ENCODE measurements at regions not wholly inside any gene's neighbourhood (a gene's known extent, or its start where the extent isn't known, plus 50 kb on each side); places are given as distances from the start of the nearest gene placed in this dataset.

- Histone ChIP-seq H4K20me1 (ENCODE audit: insufficient read depth, low read length, poor library complexity, severe bottlenecking) (no peaks in the 10 kb centered on the region), H3K4me1 (ENCODE audit: insufficient read depth, low read length, poor library complexity, severe bottlenecking) (no peaks in the 10 kb centered on the region), H3K4me2 (ENCODE audit: low read depth, low read length, poor library complexity, severe bottlenecking) (no peak overlapping the region), H3K36me3 (ENCODE audit: insufficient read depth, low read length) (no peaks in the 10 kb centered on the region), H3K9me3 (ENCODE audit: insufficient read depth, low read depth, low read length) (no peaks in the 10 kb centered on the region), H3F3A (ENCODE audit: low read depth) (no peaks in the 10 kb centered on the region), H3K79me2 (ENCODE audit: insufficient read depth, low read length) (no peaks in the 10 kb centered on the region), H2AFZ (ENCODE audit: low read length) (no peak overlapping the region), H3K4me3 (ENCODE audit: low read length, poor library complexity, severe bottlenecking) (no peak overlapping the region), H3K27me3 (ENCODE audit: insufficient read depth, low read length, poor library complexity, severe bottlenecking) (no peaks in the 10 kb centered on the region), H3K9me2 (replicated peaks; ENCODE audit: low read depth, low read length) (no peaks in the 10 kb centered on the region), H3K9ac (ENCODE audit: low read depth, low read length, poor library complexity, severe bottlenecking) (no peak overlapping the region)
- no peak for TF ChIP-seq EZH2phosphoT487 (IDR thresholded peaks at IDR 0.05; ENCODE audit: borderline replicate concordance)
- no peak for TF ChIP-seq CTCF (conservative IDR thresholded peaks at IDR 0.05; ENCODE audit: low read length)
Measured at GRCh38 chr1:29688471-29689365, 452.4 kb downstream of the PTPRU start.

- H3K9me2 ChIP-seq (replicated peaks; ENCODE audit: low read depth, low read length) = no peaks in the 10 kb centered on the region
- H3K27me3 ChIP-seq (ENCODE audit: insufficient read depth, low read length, poor library complexity, severe bottlenecking) = no peaks in the 10 kb centered on the region
- H3K4me3 ChIP-seq (ENCODE audit: low read length, poor library complexity, severe bottlenecking) = no peak overlapping the region
- no peaks in the 10 kb centered on the region for H3K4me1 ChIP-seq (ENCODE audit: insufficient read depth, low read length, poor library complexity, severe bottlenecking)
- TF ChIP-seq EZH2phosphoT487 (IDR thresholded peaks at IDR 0.05; ENCODE audit: borderline replicate concordance) = no peak
- TF ChIP-seq CTCF (conservative IDR thresholded peaks at IDR 0.05; ENCODE audit: low read length) = no peak
- H3K9me3 ChIP-seq (ENCODE audit: insufficient read depth, low read depth, low read length) = no peaks in the 10 kb centered on the region
- no peak overlapping the region for H2AFZ ChIP-seq (ENCODE audit: low read length)
- H3K79me2 ChIP-seq (ENCODE audit: insufficient read depth, low read length) = no peaks in the 10 kb centered on the region
- H3F3A ChIP-seq (ENCODE audit: low read depth) = no peaks in the 10 kb centered on the region
- H4K20me1 ChIP-seq (ENCODE audit: insufficient read depth, low read length, poor library complexity, severe bottlenecking) = no peaks in the 10 kb centered on the region
- H3K36me3 ChIP-seq (ENCODE audit: insufficient read depth, low read length) = no peaks in the 10 kb centered on the region
- no peak overlapping the region for H3K4me2 ChIP-seq (ENCODE audit: low read depth, low read length, poor library complexity, severe bottlenecking)
- H3K9ac ChIP-seq (ENCODE audit: low read depth, low read length, poor library complexity, severe bottlenecking) = no peak overlapping the region
Measured at GRCh38 chr1:29687601-29688244, 451.4 kb downstream of the PTPRU start.

- no peaks in the 10 kb centered on the region for H3K9me2 ChIP-seq (replicated peaks; ENCODE audit: low read depth, low read length)
- no peak overlapping the region for H3K4me2 ChIP-seq (ENCODE audit: low read depth, low read length, poor library complexity, severe bottlenecking)
- H3K79me2 ChIP-seq (ENCODE audit: insufficient read depth, low read length) = no peaks in the 10 kb centered on the region
- no peak overlapping the region for H3K4me3 ChIP-seq (ENCODE audit: low read length, poor library complexity, severe bottlenecking)
- TF ChIP-seq EZH2phosphoT487 (IDR thresholded peaks at IDR 0.05; ENCODE audit: borderline replicate concordance) (no peak), CTCF (conservative IDR thresholded peaks at IDR 0.05; ENCODE audit: low read length) (no peak)
- H3F3A ChIP-seq (ENCODE audit: low read depth) = no peaks in the 10 kb centered on the region
- H3K9me3 ChIP-seq (ENCODE audit: insufficient read depth, low read depth, low read length) = no peaks in the 10 kb centered on the region
- H3K36me3 ChIP-seq (ENCODE audit: insufficient read depth, low read length) = no peaks in the 10 kb centered on the region
- H3K9ac ChIP-seq (ENCODE audit: low read depth, low read length, poor library complexity, severe bottlenecking) = no peak overlapping the region
- no peaks in the 10 kb centered on the region for H4K20me1 ChIP-seq (ENCODE audit: insufficient read depth, low read length, poor library complexity, severe bottlenecking)
- H3K4me1 ChIP-seq (ENCODE audit: insufficient read depth, low read length, poor library complexity, severe bottlenecking) = no peaks in the 10 kb centered on the region
- no peak overlapping the region for H2AFZ ChIP-seq (ENCODE audit: low read length)
- H3K27me3 ChIP-seq (ENCODE audit: insufficient read depth, low read length, poor library complexity, severe bottlenecking) = no peaks in the 10 kb centered on the region
Measured at GRCh38 chr1:29687166-29687565, 450.8 kb downstream of the PTPRU start.
